Heart right ventricle (tissue), 16 donors: ENCODE measurements at regions not wholly inside any gene's neighbourhood (a gene's known extent, or its start where the extent isn't known, plus 50 kb on each side); places are given as distances from the start of the nearest gene placed in this dataset.

Experiments used
- ATAC-seq, 8 donors: fragments of 200-7000 bp; cut with Tn5 transposase; one replicate each; pipeline ENCODE4 v1.9.1; 2020; ENCODE audit warnings: mild to moderate bottlenecking in 8 of 8, moderate library complexity in 8 of 8, moderate number of reproducible peaks in 1 of 8
- DNase-seq, 2 donors: peaks; one replicate each; pipeline ENCODE4 v3.0.0-alpha.2; 2020
- H3K27ac ChIP-seq, 10 donors: fragments of 200-600 bp; sonication (generic) in 2 of 10; one replicate each; pipeline versions ENCODE4 v1.5.0 to v1.8.0; 2020 to 2022; ENCODE audit warnings: mild to moderate bottlenecking in 3 of 10
- H3K27me3 ChIP-seq, 7 donors: fragments of 200-600 bp; one replicate each; pipeline ENCODE4 v1.8.0; 2021 to 2022; ENCODE audit warnings: mild to moderate bottlenecking in 2 of 7
- H3K36me3 ChIP-seq, 9 donors: fragments of 200-600 bp; sonication (generic) in 1 of 9; one replicate each; pipeline versions ENCODE4 v1.5.0 to v1.8.0; 2020 to 2022; ENCODE audit warnings: mild to moderate bottlenecking in 2 of 9
- H3K4me1 ChIP-seq, 9 donors: fragments of 200-600 bp; sonication (generic) in 1 of 9; one replicate each; pipeline versions ENCODE4 v1.5.0 to v1.8.0; 2020 to 2022; ENCODE audit warnings: mild to moderate bottlenecking in 4 of 9
- H3K4me3 ChIP-seq, 10 donors: fragments of 200-600 bp; sonication (generic) in 2 of 10; one replicate each; pipeline versions ENCODE4 v1.5.0 to v1.8.0; 2020 to 2022; ENCODE audit warnings: mild to moderate bottlenecking in 7 of 10, moderate library complexity in 2 of 10
- H3K9me3 ChIP-seq, 11 donors: fragments of 200-600 bp in 10 of 11; sonication (generic) in 2 of 11; one replicate each; pipeline versions ENCODE4 v1.5.0 to v1.8.0; 2013 to 2022; ENCODE audit warnings: mild to moderate bottlenecking in 2 of 11, control low read depth in 1 of 11, moderate library complexity in 1 of 11
- WGBS, 2 donors: extraction: QIAGEN DNeasy Blood & Tissue Kit; methylation state at CpG; one replicate each; pipeline ENCODE4 v1.1.7; 2013; ENCODE audit warnings: inconsistent platforms in 1 of 2; 5-methylcytosine and 5-hydroxymethylcytosine counted together
- intact Hi-C, 10 donors: fragments of 100-400 bp; cut with DNase I; formaldehyde crosslinking; loops; one replicate each; pipeline versions ENCODE4 v1.11.1 to v1.14.2; 2022
- TF ChIP-seq, protein P1 (sequence below), 9 donors: fragments of 200-600 bp; sonication (generic) in 2 of 9; IDR thresholded peaks; one replicate each; pipeline versions ENCODE4 v1.5.0 to v1.8.0; 2021 to 2022; ENCODE audit warnings: antibody characterized with exemption in 9 of 9, mild to moderate bottlenecking in 5 of 9, moderate library complexity in 1 of 9
- donor health status: Arrhythmogenic right ventricular cardiomyopathy.
- donor health status: ischemic (EF 13 %, LVEDD 7.1; RV severe dilation, severe dysfunction).
- donor health status: healthy with polysubstance abuse.
- donor health status: DM: no; HTN: yes; CAD: no.
- donor health status: DM: no; HTN: no; CAD: no.
- donor health status: ischemic (EF 25% LVEDD 6.9; RV normal size, moderate dysfunction).
- donor health status: ischemic (EF 25% LVEDD 5.7; RV mildly dilated, moderate dysfunction).
- donor health status: healthy.
- donor health status: DM: yes; HTN: yes; CAD: no.
- donor health status: Ischemic cardiomyopathy.
- donor health status: ischemic (EF 35%, LVEDD 5.7; RV mildly dilated, moderate dysfunction).
- donor health status: nonischemic (EF 11% LVEDD 7.7; RV severe dilation, severe dysfunction).
- donor health status: DM: yes; HTN: yes; CAD: no.
- donor health status: PGD.
- donor health status: ischemic (EF 29% LVEDD 5.4; RV normal size, mild dysfunction).
- donor health status: nonischemic (EF 23%, LVEDD 6.1; RV moderate dilation, normal function).

DNA sequence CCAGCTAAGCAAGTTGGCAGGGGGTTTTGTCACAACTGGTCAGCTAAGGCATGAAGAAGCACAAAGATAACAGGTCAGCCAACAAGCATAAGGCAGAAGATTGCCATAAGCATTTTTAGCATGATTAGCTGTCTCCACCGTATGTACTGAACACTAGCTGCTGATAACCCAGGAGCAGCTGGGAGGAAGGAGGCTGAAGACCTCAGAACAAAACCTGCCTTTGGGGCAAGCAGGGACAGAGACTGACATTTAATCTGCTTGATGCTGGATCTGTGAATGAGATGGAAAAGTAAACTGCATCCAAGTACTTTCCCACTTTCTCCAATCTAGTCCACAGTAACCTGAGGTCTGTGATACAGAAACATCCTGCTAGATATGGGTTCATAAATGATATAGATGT, 353.0 kb upstream of the MAP3K7 start:
- H3K4me3 ChIP-seq = no peak overlapping the region
- H3K27me3 ChIP-seq = peaks cover 0 to 6% (median 0%) of the 10 kb centered on the region in 7 donors
- no peaks in the 10 kb centered on the region for H3K9me3 ChIP-seq
- 29 to 50% methylated on average over 1 of the region's 1 CpG for WGBS, 2 donors
- ATAC-seq (no peak), DNase-seq (no peak)
- no peaks in the 10 kb centered on the region for H3K36me3 ChIP-seq
- peaks cover 0 to 16% (median 0%) of the 10 kb centered on the region in 9 donors for H3K4me1 ChIP-seq
- no peak overlapping the region for H3K27ac ChIP-seq
- TF ChIP-seq, protein P1, sequence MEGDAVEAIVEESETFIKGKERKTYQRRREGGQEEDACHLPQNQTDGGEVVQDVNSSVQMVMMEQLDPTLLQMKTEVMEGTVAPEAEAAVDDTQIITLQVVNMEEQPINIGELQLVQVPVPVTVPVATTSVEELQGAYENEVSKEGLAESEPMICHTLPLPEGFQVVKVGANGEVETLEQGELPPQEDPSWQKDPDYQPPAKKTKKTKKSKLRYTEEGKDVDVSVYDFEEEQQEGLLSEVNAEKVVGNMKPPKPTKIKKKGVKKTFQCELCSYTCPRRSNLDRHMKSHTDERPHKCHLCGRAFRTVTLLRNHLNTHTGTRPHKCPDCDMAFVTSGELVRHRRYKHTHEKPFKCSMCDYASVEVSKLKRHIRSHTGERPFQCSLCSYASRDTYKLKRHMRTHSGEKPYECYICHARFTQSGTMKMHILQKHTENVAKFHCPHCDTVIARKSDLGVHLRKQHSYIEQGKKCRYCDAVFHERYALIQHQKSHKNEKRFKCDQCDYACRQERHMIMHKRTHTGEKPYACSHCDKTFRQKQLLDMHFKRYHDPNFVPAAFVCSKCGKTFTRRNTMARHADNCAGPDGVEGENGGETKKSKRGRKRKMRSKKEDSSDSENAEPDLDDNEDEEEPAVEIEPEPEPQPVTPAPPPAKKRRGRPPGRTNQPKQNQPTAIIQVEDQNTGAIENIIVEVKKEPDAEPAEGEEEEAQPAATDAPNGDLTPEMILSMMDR (IDR thresholded peaks at IDR 0.05) = no peak
- intact Hi-C loops = loop anchor here in 1 of 10 donors (5.0 kb wide), 1 partner anchor 142 kb away; no protein-coding TSS in a partner anchor

DNA sequence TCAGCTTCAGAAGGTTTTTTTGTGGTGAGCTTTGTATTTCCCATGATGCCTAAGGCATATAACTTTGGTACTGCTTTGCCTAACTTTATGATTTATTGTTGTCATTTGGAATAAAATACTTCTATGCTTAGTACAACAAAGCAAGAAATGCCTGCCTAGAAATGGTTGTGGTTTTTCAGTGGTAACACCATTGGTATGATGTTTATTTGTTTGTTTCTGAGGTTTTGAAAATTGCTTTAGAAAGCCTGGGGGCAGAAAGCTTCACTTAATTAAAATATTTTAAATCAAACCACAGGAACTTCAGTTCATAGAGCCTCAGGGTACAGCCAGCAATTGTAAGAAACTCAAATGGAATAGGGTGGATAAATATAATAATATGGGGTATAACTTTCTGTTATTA, 351.2 kb upstream of the MAP3K7 start:
- Histone ChIP-seq H3K9me3 (no peaks in the 10 kb centered on the region), H3K27me3 (peaks cover 0 to 9% (median 0%) of the 10 kb centered on the region in 7 donors), H3K36me3 (no peaks in the 10 kb centered on the region), H3K4me1 (peaks cover 0 to 21% (median 0%) of the 10 kb centered on the region in 9 donors), H3K4me3 (no peak overlapping the region), H3K27ac (no peak overlapping the region)
- DNase-seq (no peak), ATAC-seq (no peak)
- intact Hi-C loops = no loop called here
- TF ChIP-seq, protein P1 (IDR thresholded peaks at IDR 0.05) = no peak

DNA sequence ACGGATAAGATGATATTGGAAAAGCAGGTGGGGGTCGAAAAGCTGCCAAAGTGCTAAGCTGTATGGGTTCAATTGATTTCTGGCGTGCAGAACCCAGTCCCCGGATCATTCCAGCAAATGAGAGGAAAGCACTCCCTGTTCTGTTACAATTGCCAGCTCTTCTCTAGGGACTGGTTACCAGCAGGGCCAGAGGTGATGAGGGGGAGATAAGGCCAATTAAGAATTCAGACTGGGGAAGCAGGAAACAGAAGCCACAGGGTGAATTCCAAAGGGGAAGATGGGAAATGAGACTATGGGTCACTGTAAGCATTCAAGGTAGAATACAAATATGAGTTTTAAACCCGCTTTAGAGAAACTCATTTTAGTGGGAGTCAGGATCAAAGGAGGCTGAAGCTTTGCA, 349.4 kb upstream of the MAP3K7 start:
- Histone ChIP-seq H3K27me3 (peaks cover 0 to 9% (median 0%) of the 10 kb centered on the region in 7 donors), H3K27ac (peak overlapping the region in 4 of 10 donors; percentile 23 to 51 (median 33)), H3K4me1 (peaks cover 0 to 21% (median 0%) of the 10 kb centered on the region in 9 donors), H3K9me3 (no peaks in the 10 kb centered on the region), H3K4me3 (no peak overlapping the region), H3K36me3 (no peaks in the 10 kb centered on the region)
- DNase-seq = no peak
- WGBS, 2 donors = 58 to 60% methylated on average over 5 of the region's 5 CpGs
- TF ChIP-seq, protein P1 (IDR thresholded peaks at IDR 0.05) = no peak
- ATAC-seq = peak in 4 of 8 donors; percentile 42 to 77 (median 48)
- intact Hi-C loops = no loop called here

DNA sequence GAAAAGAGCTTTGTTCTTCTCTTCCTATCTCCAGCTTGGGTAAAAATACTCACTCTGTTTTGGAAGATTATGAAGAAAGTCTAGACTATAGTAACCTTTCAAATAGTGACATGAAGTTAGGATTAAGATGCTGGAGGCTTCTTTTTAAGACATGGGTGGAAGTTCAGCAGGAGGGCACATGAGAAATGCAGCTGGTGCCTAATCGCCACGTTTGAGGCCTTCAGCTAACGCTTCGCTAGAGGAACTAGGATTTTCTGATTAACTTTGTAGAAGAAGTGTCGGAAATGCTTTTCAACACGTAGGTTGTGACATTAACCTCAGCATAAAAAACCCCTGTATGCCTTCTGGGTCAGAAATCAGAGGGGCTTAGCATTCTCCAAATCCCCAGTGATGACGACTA, 348.1 kb upstream of the MAP3K7 start:
- Histone ChIP-seq H3K4me1 (peaks cover 0 to 16% (median 0%) of the 10 kb centered on the region in 9 donors), H3K27ac (peak overlapping the region in 4 of 10 donors; percentile 25 to 64 (median 50)), H3K4me3 (no peak overlapping the region), H3K9me3 (no peaks in the 10 kb centered on the region), H3K36me3 (no peaks in the 10 kb centered on the region), H3K27me3 (peaks cover 0 to 9% (median 0%) of the 10 kb centered on the region in 7 donors)
- WGBS, 2 donors = 49 to 68% methylated on average over 7 of the region's 7 CpGs
- intact Hi-C loops = no loop called here
- DNase-seq (no peak), ATAC-seq (no peak)
- TF ChIP-seq, protein P1 (IDR thresholded peaks at IDR 0.05) = no peak
